Endothelial cell of umbilical vein (primary cell): ENCODE measurements at regions not wholly inside any gene's neighbourhood (a gene's known extent, or its start where the extent isn't known, plus 50 kb on each side); places are given as distances from the start of the nearest gene placed in this dataset.

Source experiments
- BruUV-seq: library from RNA; stranded (reverse); fragments of 400-500 nt; replicated peaks from 2 replicates; lab custom pipeline; 2021; lab: Mats Ljungman, UMichigan
- CTCF ChIA-PET: fragments of 300-600, 350-600 bp; sonication (Branson Sonifier 250); formaldehyde crosslinking; loops from one replicate; lab custom pipeline; 2021; ENCODE audit warnings: antibody characterized with exemption, inconsistent platforms; lab: Charles Lee
- POLR2A ChIA-PET: fragments of 300-600, 350-600 bp; sonication (Branson Sonifier 250); formaldehyde crosslinking; loops from one replicate; lab custom pipeline; 2021; ENCODE audit warnings: antibody characterized with exemption, inconsistent platforms; lab: Charles Lee
- DNase-seq: peaks from one replicate; pipeline ENCODE4 v3.0.0-alpha.2; 2011; ENCODE audit warnings: low read depth, low spot score
- FAIRE-seq: peaks from 2 replicates; lab custom pipeline; 2011; peaks lifted over from hg19 to GRCh38; lab: Jason Lieb, UNC
- H2AFZ ChIP-seq: 2 replicates; pipeline ENCODE4 v1.6.0; 2012; ENCODE audit warnings: low read depth, low read length, control low read depth, inconsistent platforms
- H3K27ac ChIP-seq: 2 replicates; pipeline ENCODE4 v1.5.1; 2011; ENCODE audit warnings: low read depth, mild to moderate bottlenecking, control low read depth, low read length, moderate library complexity; ENCODE audit not compliant: insufficient read depth
- H3K27me3 ChIP-seq, 2 experiments: 2 replicates each; pipeline versions ENCODE4 v1.6.0 to v1.6.1; 2011; ENCODE audit warnings: low read length in 2 of 2, mixed read lengths in 1 of 2; ENCODE audit not compliant: control insufficient read depth in 2 of 2, insufficient read depth in 2 of 2
- H3K36me3 ChIP-seq, 2 experiments: 2 replicates in 1 of 2; 3 replicates in 1 of 2; pipeline ENCODE4 v1.5.1; 2011; ENCODE audit warnings: low read length in 2 of 2, mild to moderate bottlenecking in 1 of 2, moderate library complexity in 1 of 2; ENCODE audit not compliant: control insufficient read depth in 2 of 2, insufficient read depth in 2 of 2; ENCODE audit errors: extremely low read depth in 1 of 2
- H3K4me1 ChIP-seq: 3 replicates; pipeline ENCODE4 v1.5.1; 2011; ENCODE audit warnings: mild to moderate bottlenecking, low read length; ENCODE audit not compliant: control insufficient read depth, insufficient read depth; ENCODE audit errors: extremely low read depth
- H3K4me2 ChIP-seq: 2 replicates; pipeline ENCODE4 v1.6.1; 2011; ENCODE audit warnings: low read length, control low read depth, mixed read lengths; ENCODE audit not compliant: insufficient read depth
- H3K4me3 ChIP-seq, 3 experiments: fragments of 200-600 bp in 1 of 3; sonication (generic), shearing (Covaris generic) in 1 of 3; replicated peaks in 1 of 3; 2 replicates each; pipeline ENCODE4 v1.5.1; 2011 to 2016; ENCODE audit warnings: control low read depth in 3 of 3, low read length in 3 of 3, mild to moderate bottlenecking in 2 of 3, inconsistent platforms in 1 of 3, low read depth in 1 of 3, moderate library complexity in 1 of 3; ENCODE audit not compliant: insufficient read depth in 1 of 3
- H3K79me2 ChIP-seq: 2 replicates; pipeline ENCODE4 v1.6.0; 2012; ENCODE audit warnings: low read length, inconsistent platforms; ENCODE audit not compliant: control insufficient read depth, insufficient read depth
- H3K9ac ChIP-seq: replicated peaks from 2 replicates; pipeline ENCODE3; 2011; ENCODE audit warnings: low read length, control low read depth; ENCODE audit not compliant: insufficient read depth; ENCODE audit errors: extremely low read depth
- H3K9me1 ChIP-seq: replicated peaks from 3 replicates; pipeline ENCODE4 v1.6.0; 2011; ENCODE audit warnings: mild to moderate bottlenecking, low read length; ENCODE audit not compliant: control insufficient read depth, insufficient read depth; ENCODE audit errors: extremely low read depth
- H3K9me3 ChIP-seq: replicated peaks from 2 replicates; pipeline ENCODE4 v1.5.1; 2012; ENCODE audit warnings: low read length, inconsistent platforms; ENCODE audit not compliant: control insufficient read depth, insufficient read depth
- H4K20me1 ChIP-seq: replicated peaks from 2 replicates; pipeline ENCODE3; 2011; ENCODE audit warnings: mild to moderate bottlenecking, low read length; ENCODE audit not compliant: control insufficient read depth, insufficient read depth; ENCODE audit errors: extremely low read depth
- CTCF ChIP-seq, 2 donors: IDR thresholded peaks; 1 replicate in 1 of 2; 2 replicates in 1 of 2; pipeline ENCODE4 v1.5.1; 2011; ENCODE audit warnings: low read length in 2 of 2, mild to moderate bottlenecking in 2 of 2, moderate library complexity in 2 of 2, control low read depth in 1 of 2, inconsistent platforms in 1 of 2, low read depth in 1 of 2; ENCODE audit not compliant: insufficient read depth in 1 of 2; ENCODE audit errors: extremely low read depth in 1 of 2
- EZH2 ChIP-seq: IDR thresholded peaks from 2 replicates; pipeline ENCODE4 v1.6.1; 2012; ENCODE audit warnings: borderline replicate concordance, low read depth, mild to moderate bottlenecking, moderate library complexity, low read length, inconsistent platforms; ENCODE audit not compliant: severe bottlenecking
- FOS ChIP-seq: IDR thresholded peaks from 2 replicates; pipeline ENCODE4 v1.6.1; 2011; ENCODE audit warnings: mild to moderate bottlenecking, low read length, moderate library complexity, borderline replicate concordance; ENCODE audit not compliant: insufficient read depth
- GATA2 ChIP-seq: IDR thresholded peaks from 2 replicates; pipeline ENCODE4 v1.7.0; 2011; ENCODE audit warnings: low read depth, mild to moderate bottlenecking, moderate library complexity, mixed read lengths, low read length; ENCODE audit not compliant: insufficient read length, insufficient read depth
- JUN ChIP-seq: IDR thresholded peaks from 2 replicates; pipeline ENCODE4 v1.6.1; 2011; ENCODE audit warnings: borderline replicate concordance, low read depth; ENCODE audit not compliant: insufficient read length, insufficient read depth
- MAX ChIP-seq: IDR thresholded peaks from 2 replicates; pipeline ENCODE4 v1.6.1; 2011; ENCODE audit not compliant: insufficient read depth, insufficient read length
- MYC ChIP-seq: IDR thresholded peaks from one replicate; pipeline ENCODE4 v1.6.1; 2011; ENCODE audit warnings: mild to moderate bottlenecking, low read depth, low read length
- POLR2A ChIP-seq: IDR thresholded peaks from 2 replicates; pipeline ENCODE4 v1.6.1; 2012; ENCODE audit warnings: low read depth, mild to moderate bottlenecking, control low read depth, low read length
- POLR2AphosphoS5 ChIP-seq: IDR thresholded peaks from 2 replicates; pipeline ENCODE4 v1.6.1; 2012; ENCODE audit warnings: low read depth, mild to moderate bottlenecking, control low read depth, low read length, moderate library complexity; ENCODE audit not compliant: insufficient read depth
- dilution Hi-C: fragments of 300-500 bp; cut with MboI; formaldehyde crosslinking; loops from one replicate; pipeline ENCODE4 v1.15.0; 2019; ENCODE audit warnings: low sequenced_read_pairs; ENCODE audit not compliant: extremely low pct_ligation_motif_present
- intact Hi-C: fragments of 100-400 bp; cut with micrococcal nuclease; formaldehyde crosslinking; loops from one replicate; pipeline ENCODE4 v1.10.0; 2022

- POLR2A ChIA-PET = interaction anchor here (0.6 kb wide), 1 partner anchor 187 kb away, joined by 4 read pairs; no protein-coding TSS in a partner anchor
- no peaks in the 10 kb centered on the region for H3K36me3 ChIP-seq
- dilution Hi-C loops = no loop called here
- TF ChIP-seq CTCF (IDR thresholded peaks at IDR 0.05; ENCODE audit: extremely low read depth in 1 of 2, insufficient read depth in 1 of 2, low read depth in 1 of 2, low read length in 2 of 2) (no peak), POLR2AphosphoS5 (no peak), JUN (no peak), MYC (no peak), POLR2A (no peak), GATA2 (no peak), MAX (no peak), FOS (no peak), EZH2 (no peak)
- H2AFZ ChIP-seq = no peak overlapping the region
- H3K27ac ChIP-seq = no peak overlapping the region
- H3K79me2 ChIP-seq = no peaks in the 10 kb centered on the region
- DNase-seq (no peak), FAIRE-seq (no peak)
- H3K4me1 ChIP-seq = no peaks in the 10 kb centered on the region
- no TSS peak for BruUV-seq
- CTCF ChIA-PET = no interaction called here
- intact Hi-C loops = no loop called here
- no peak overlapping the region for H3K4me3 ChIP-seq
- H3K27me3 ChIP-seq = no peaks in the 10 kb centered on the region
- H3K4me2 ChIP-seq = no peak overlapping the region
- H3K9ac ChIP-seq = no peak overlapping the region
- H3K9me3 ChIP-seq = no peaks in the 10 kb centered on the region
- no peaks in the 10 kb centered on the region for H3K9me1 ChIP-seq
- H4K20me1 ChIP-seq = no peaks in the 10 kb centered on the region
Observed at GRCh38 chr16:8502446-8502845, 87.9 kb downstream of the TMEM114 start.
